ENCODE measurements at regions not wholly inside any gene's neighbourhood (a gene's known extent, or its start where the extent isn't known, plus 50 kb on each side); places are given as distances from the start of the nearest gene placed in this dataset.

DNA sequence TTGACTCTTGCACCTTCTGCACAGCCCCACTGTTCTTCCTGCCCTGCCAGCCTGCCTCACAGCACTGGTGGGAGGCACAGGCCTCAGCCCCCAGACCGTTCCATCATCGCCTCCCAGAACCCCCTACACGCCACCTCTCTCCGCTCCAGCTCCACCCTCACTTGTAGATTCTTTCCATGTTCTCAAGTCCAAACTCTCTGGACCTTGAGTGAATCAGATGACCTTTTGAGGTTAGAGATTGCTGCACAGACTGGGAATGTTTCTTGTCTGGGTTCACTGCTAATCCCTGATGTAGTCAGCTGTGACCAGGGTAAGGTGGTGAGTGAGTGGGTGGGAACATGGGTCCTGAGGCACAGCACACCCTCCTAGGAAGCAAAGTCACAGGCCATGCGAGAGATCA lies 272.4 kb downstream of the IRF8 start:
- DNase-seq = no peak

DNA sequence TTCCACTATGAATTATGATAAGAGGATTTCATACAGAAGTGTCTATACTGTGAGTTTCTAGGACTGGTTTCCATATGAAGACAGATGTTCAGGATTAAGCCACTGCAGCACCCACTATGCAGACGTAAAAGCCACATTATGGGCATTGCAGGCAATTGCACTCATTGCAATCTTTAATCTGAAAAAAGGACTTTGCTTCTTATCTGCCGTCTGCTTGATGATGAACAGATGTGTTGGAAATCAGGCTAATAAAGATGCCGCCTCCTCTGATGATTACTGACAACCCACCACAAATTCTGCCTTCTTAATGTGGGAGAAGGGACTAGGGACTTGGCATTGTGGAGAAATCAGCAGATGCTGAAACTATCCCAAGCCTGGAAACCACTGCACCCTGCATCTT lies 276.9 kb downstream of the IRF8 start:
- no peak for DNase-seq

DNA sequence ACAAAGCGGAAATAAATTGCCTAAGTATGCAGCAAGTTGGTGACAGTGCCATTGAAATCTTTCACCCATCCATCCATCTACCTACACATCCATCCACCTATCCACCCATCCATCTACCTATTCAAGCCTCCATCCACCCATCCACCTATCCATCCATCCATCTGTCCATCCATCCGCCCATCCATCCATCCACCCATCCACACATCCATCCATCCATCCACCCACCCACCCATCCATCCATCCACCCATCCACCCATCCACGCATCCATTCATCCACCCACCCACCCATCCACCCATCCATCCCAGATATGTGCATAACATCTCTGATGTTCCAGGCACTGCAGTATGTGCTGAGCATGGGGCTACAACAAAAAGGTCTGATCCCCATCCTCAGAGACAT lies 277.5 kb downstream of the IRF8 start:
- no peak for DNase-seq

DNA sequence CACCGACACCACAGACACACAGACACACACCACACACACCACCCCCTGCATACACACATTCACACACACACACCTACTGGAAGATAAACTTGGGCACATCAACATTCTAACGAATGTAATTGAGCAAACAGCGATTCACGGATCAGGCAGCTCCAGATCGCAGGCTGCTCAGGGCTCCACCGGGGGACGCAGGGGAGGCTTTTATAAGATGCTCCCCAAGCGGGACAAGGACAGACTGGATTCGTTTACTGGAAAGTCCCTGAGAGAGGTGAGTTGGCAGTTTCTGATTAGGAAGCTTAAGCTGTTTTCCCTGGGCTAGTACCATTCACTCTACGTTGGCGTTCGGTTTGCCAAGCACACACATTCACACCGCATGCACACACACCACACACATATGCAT lies 281.3 kb downstream of the IRF8 start:
- DNase-seq = no peak

DNA sequence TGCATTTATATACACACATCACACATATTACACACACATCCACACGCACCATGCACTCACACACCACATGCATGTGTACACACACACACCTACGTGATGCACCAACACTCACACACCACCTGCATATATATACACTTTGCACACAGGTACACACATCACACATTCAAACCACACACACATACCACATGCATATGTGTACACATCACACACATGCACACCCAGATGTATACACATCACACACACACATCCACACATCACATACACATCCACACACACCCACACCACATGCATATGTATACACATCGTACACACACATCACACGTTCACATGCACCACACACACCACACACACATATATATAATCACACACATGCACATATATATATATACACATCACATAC lies 281.8 kb downstream of the IRF8 start:
- no peak for DNase-seq

DNA sequence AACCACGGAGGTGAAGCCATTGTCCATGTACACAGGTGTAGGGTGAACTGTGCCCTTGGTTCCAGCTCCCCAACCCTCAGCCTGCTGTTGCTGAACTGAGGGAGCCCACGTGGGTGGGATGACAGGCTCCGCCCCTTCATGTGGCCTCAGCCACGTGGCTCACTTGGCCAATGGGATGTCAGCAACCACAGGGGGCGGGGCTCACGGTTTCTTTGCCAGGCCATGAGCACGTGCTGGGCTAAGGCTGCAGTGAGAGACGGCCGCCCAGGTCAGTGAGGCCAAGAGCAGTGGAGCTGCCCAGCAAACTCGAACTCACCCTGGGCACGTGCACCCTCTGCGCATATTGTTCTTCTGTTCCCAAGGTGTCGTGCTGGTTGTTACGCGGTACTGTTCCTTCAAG lies 282.6 kb downstream of the IRF8 start:
- no peak for DNase-seq

DNA sequence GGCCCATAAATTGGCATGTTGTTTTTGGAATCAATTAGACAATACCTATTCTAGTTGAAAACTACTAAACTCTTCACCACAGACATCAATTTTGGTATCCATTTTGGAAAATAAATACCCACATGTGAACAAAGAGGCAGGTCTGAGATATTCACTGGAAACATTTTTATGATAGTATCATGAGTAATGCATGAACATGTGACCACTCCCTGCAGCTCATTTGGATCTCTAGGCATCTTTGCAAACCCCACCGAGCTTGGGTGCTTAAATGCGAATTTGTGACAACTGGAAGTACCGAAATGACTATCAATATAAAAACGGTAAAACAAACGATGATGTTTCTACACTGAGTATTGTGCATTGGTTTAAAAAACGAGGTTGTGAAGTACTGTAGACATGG lies 285.2 kb downstream of the IRF8 start:
- no peak for DNase-seq

DNA sequence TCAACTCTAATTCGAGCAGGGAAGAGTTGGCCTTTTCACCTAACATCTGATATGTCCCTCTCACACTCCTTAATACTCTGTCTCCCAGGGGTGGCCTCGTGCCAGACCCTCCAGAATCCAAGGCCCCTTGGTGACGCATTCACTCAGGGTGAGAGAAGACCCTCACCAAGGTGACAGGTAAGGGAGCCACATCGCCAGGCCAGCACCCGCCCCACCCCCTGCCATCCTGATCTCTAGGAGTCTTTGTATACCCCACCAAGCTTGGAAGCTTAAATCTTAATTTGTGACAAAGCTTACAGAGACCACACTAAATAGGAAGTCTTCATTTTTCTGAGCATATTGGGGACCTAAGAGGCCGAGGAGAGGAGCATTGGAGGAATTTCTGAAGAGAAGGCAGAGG lies 286.1 kb downstream of the IRF8 start:
- DNase-seq = no peak

DNA sequence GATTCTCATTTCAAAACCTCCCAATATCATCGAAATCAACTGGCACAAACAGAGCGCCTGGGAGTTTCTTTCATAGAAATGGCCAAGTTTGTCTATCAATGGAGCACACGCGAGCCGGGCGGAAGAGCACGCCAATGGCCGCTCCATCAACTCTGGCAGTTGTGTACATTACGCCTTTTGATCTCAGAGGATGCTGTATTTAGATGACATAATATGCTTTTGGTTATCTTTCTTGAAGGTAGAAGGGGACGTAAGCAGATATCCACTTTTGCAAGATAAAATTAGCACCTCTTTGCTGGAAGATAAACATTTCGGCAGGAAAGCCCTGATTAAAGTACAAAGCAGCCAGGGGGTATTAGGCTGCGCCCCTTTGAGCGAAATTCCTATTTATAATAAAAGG lies 287.4 kb downstream of the IRF8 start:
- DNase-seq = no peak

DNA sequence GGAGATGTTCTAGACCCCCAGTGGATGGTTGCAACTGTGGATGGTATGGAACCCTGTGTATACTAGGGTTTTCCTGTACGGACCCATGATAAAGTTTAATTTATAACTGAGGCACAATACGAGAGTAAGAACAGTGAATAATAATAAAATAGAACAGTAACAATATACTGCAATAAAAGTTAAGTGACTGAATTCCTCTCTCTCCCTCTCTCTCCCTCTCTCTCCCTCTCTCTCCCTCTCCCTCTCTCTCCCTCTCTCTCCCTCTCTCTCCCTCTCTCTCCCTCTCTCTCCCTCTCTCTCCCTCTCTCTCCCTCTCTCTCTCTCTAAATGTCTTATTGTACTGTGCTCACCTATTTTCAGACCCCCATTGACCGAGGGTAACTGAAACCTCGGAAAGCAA lies 291.0 kb downstream of the IRF8 start:
- DNase-seq = no peak

DNA sequence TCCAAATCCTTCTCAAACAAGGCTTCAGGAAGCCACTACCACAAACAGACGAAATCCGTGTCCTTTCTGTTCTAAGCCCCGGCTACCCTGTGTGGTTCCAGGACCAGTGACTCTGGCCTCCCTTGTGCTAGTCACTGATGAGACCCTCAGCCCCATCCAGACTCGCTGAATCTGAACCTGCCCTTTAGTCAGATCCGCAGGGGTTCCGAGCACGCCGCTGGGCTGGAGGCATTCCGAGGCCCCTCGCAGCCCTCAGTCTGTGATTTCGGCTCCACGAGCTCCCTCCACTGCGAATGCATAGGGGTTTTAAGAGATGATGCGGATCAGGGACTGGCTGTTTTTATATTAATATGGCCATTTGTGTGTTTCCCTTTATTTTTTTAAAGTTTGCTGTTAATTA lies 292.7 kb downstream of the IRF8 start:
- DNase-seq = no peak

DNA sequence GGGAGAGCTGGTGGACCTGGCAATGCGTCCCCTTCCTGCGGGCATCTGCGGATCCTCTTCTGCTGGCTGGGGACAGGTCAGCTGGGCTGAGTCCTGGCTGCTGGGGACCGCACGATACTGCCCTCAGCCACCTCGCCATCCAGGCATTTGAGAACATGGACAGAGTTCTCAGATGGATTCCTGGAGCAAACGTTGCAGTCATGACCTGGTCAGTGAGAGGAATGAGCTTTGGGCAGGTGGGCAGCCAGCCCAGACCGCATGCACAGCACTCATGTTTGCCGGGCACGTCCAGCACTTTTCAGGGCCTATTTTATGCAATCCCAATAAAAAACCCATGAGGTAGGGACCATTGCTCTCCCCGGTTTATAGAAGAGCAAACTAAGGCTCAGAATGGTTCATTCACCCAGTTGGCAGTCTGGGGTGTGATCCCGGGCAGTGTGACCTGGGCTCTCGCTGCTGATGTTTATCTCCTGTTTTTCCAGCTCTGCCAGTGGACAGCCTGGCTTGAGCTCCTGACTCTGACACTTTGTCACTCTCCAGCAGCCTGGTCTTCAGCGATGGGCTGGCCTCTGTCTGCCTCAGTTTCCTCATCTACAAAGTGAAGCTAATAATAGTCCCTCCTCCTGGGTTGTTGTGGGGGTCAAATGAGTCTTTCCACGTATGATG lies 294.7 kb downstream of the IRF8 start:
- DNase-seq = no peak

DNA sequence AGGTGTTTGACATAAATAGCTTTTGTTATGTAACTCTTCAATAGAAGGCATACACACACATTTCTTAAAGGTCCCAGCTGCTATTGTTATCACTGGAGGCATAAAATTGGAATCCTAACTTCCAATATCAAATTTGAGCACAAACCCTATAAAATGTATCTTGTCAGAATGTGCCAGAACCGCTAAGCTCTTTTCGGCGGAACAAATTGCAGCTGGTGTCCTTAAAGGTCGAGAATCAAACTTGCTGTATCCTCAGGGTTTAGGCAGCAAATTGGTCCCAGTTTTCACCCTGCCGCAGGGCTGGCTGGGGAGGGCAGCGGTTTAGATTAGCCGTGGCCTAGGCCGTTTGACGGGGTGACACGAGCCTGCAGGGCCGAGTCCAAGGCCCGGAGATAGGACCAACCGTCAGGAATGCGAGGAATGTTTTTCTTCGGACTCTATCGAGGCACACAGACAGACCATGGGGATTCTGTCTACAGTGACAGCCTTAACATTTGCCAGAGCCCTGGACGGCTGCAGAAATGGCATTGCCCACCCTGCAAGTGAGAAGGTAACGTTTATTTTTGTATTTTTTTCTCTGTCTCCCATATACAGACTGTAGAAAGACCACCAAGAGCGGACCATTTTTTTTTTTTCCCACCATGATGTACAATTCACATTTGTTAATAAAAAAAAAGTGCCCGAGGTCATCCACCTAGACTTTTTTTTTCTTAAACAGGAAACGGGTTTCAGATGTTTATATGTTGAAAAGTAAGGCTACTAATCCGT lies 297.1 kb downstream of the IRF8 start:
- DNase-seq = no peak

DNA sequence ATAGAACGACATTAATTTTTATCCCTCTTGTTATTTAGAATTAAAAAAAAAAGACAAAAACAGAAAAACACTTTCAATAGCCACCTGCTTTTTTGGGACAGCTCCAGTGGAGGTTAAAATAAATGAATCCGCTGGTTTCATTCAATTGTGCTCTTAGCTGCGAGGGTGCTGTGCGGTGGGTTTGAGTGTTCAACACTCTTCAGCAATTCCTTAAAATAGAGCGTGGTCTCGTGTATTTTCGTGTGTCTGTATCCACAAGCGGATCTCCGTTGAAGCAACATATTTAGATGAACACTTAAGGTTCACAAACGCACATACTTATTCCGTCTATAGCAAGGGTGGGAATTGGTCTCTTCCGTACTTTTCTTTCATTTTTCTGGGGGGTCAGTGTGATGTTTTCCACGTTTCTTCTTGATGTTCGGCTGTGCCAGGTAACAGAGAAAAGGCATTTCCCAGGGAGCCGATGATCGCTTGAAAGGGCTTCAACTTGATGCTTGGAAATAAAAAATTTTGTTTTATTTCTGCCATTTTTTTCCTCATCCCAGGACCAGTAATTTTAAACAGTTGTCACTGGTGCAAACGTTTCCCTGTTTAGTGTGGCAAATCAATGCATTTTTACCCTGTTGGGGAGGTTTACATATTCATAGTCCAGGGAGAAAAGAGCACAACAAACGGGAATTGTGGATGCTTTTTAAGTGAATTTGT lies 297.9 kb downstream of the IRF8 start:
- no peak for DNase-seq

DNA sequence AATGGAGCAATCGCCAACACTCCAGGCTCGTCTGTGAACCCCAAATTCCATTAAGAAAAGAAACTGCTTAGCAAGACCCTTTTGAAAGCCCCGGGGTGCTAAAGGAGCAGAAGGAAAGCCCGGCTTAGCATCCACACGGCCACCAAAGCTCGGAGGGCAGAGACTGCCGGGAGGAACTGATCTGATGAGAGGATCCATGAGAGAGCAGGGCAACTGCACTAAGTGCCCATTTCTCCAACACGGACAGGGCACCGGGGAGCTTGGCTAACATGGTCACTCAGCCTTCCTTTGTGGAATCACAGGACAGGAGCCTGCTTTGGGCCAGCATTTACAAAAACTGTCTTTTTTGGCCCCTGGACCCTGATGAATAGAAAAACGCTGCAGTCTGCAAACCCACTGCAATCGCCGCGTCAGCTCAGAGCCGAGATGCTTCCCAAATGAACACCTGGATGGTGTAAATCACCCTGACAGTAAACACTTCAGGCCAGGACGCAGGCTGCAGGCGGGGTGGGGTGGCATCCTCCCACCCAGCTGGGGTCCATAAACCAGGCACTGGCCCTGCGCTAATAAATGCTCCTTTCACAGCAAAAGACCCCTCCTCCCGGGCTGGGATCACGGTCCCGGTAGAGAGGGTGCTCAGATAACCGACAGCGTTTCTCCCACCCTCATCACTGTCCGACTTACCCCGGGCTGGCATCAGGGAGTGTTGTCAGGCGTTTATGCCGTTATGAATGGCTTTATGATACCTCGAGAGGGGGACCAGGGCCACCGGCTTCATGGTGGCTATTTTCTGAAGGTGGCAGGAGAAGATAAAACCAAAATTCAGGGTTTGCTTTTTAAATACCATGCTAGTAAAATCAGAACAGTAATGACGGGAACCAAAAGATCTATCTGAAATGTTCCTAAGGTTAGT lies 299.5 kb downstream of the IRF8 start:
- no peak for DNase-seq

DNA sequence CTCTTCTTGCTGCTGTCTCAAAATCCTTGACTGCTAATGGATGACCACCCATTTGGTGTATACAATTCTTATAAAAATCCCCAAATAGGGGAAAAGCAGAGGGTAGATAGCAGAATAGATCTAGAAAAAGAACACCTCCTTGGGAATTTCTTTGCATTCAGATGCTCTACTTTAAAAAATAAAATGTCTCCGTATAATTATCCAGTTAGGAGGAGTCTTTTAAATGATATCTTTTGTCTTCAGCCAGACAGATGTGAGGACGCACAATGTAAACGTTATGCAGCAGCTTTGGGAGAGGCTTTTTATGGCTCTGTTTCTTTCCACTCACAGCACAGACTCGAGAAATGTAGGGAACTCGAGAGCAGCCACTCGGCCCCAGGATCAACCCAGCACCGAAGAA lies 300.2 kb downstream of the IRF8 start:
- DNase-seq = no peak

DNA sequence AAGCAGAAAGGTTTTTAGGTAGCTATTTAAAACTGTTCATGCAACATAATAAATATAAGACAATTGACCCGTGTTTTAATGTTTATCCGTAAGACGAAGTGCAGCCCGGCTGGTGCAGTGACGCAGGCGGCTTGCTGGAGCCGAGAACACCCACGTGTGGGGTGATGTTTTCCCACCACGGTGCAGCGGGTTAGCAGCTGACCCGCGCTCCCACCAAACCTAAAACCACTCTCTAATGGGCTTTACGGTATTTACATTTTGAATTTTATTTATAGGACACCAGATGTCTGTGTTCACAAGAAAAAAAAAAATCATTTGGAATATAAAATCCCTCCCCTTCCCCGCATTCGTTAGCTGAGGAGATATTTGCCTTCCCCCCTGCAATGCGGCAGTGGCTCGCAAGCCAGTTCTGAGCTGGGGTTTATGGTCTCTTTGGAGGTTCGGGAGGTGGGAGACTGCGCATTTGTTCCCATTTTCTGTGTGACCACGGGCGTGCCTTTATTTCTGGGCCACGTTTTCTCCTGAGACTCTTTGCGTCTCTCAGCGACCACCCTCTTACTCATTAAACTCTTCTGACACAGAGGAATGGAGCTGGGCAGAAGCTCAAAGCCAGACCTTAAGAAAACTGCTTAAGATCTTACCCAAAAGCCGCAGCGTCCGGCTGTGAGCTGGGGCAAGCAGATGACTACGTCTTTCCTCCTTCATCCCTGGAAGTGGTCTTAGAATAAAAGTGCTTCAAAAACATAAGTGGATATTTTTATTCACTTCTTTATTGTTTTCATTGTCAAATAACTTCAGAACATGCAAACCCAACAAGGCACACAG lies 301.1 kb downstream of the IRF8 start:
- no peak for DNase-seq

DNA sequence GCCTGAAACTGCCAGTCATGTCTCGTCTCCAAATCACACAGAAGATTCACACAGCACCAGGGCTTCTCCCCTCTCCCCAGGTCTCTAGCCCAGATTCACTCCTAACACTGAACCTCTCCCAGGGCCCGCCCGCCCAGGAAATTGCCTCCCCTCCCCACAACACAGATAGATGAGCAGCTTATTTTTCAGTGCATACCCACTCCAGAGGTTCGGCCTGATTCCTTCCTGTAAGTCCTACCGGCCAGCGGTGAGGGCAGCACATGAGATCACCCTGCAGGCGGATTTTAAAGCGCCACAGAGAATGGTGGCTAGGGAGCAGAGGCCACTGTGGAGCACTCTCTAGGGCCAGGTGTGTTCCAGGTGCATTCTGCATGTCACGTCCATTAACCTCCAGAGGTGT lies 301.8 kb downstream of the IRF8 start:
- DNase-seq = no peak

DNA sequence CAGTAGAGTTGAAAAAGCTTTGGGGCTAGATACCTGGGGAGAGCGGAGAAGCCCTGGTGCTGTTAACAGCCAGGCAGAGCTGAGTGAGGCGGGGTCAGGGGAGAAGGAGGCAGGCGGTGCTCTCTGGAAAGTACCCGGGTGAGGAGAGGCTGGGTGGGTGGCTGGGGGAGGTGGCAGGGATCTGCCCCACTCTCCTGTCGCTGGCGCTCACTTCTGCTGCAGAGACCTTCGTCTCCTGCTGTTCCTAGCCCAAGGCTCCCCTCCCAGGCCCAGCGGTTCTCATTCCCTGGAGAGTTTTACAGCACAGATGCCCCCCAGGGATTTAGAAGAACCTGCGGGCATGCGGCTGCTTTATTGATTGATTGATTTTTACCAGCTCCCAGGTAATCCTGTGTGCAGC lies 302.8 kb downstream of the IRF8 start:
- DNase-seq = no peak

DNA sequence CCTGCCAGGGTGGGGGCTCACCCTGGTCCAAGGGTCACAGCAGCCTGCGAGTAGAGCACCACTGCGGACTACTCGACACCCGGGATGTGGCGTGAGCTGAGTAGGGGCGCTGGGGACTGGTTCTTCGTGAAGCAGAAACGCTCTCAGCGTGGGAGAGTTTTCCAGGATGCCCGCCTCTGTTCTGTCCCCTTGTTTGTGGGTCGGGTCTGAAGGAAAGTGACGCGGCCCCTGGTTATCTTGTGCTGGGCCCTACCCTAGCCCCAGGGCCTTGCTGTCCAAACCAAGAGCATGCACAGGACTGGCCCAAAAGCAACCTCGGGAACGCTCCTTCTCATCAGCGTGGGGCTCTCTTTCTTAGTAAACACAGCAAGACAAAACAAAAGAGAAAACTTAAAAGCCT lies 303.3 kb downstream of the IRF8 start:
- no peak for DNase-seq

DNA sequence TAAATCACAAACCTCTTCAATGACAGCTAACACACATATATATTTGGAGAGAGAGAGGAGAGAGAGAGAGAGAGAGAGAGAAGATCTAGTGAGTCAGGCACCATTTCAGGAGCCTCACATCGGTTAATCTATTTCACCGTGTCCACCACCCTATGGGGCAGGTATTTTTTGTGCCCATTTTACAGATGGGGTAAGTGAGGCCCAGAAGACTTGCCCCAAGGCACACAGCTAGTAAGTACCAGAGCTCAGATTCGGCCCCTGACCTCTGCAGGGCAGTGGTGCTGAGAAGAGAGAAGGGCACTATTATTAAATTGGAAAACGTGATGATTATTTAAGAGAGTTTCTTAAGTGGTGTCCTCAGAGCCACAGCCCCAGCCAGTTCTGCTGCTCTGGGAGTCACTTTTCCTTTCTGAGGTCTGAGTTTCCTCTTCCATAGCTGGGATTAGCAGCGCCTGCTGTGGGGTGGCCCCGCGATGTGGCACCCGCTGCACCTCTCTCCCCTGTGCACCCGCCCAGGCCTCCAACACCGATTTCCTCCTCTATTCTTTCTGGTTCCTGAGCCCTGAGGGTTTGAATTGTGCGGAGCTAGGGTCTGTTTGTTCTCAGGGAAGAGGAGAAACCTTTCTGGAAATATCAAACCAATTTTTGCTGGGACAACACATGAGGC lies 303.9 kb downstream of the IRF8 start:
- no peak for DNase-seq
